ENCODE measurements at regions not wholly inside any gene's neighbourhood (a gene's known extent, or its start where the extent isn't known, plus 50 kb on each side); places are given as distances from the start of the nearest gene placed in this dataset.

DNA sequence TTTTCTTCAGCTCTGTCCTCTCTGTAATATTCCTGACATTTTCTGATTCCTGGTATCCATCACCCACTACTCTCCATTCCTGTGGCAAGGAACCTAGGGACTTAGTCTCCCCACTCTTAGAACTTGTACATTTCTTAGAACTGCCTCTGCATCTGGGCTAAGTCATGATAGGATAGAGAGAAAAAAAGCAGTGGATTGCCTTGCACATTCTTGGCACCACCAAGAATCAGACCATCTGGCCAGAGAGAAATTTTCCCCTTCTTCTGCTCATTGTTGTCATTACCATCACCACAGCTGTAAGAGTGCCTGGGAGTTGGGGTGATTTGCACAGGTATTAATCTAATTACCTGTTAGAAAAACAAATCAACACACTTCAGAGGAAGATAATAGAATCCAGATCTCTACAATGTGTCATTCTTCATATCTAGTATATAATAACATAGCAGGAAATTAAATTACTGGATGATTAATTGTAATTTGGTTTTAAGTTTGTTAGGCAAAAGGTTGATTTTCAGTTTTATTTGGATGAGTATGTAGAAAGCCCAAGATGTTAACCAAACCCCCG lies 264.8 kb upstream of the ZPLD1 start:
- no peaks in the 10 kb centered on the region for H3K27me3 ChIP-seq (replicated peaks; ENCODE audit: control insufficient read depth, insufficient read depth, low read length)
- no peaks in the 10 kb centered on the region for H3K4me1 ChIP-seq
- Mint-ChIP-seq H3K9me3 (ENCODE audit: unreplicated experiment) (no peaks in the 10 kb centered on the region), H3K27me3 (ENCODE audit: insufficient read depth, unreplicated experiment) (no peaks in the 10 kb centered on the region), H3K36me3 (ENCODE audit: insufficient read depth, unreplicated experiment) (no peaks in the 10 kb centered on the region), H3K27ac (ENCODE audit: unreplicated experiment) (no peak overlapping the region), H3K4me3 (ENCODE audit: unreplicated experiment) (no peak overlapping the region), H3K4me1 (ENCODE audit: low read depth, unreplicated experiment) (no peaks in the 10 kb centered on the region)
- CTCF ChIA-PET = no interaction called here
- TF ChIP-seq, protein P1, sequence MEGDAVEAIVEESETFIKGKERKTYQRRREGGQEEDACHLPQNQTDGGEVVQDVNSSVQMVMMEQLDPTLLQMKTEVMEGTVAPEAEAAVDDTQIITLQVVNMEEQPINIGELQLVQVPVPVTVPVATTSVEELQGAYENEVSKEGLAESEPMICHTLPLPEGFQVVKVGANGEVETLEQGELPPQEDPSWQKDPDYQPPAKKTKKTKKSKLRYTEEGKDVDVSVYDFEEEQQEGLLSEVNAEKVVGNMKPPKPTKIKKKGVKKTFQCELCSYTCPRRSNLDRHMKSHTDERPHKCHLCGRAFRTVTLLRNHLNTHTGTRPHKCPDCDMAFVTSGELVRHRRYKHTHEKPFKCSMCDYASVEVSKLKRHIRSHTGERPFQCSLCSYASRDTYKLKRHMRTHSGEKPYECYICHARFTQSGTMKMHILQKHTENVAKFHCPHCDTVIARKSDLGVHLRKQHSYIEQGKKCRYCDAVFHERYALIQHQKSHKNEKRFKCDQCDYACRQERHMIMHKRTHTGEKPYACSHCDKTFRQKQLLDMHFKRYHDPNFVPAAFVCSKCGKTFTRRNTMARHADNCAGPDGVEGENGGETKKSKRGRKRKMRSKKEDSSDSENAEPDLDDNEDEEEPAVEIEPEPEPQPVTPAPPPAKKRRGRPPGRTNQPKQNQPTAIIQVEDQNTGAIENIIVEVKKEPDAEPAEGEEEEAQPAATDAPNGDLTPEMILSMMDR (IDR thresholded peaks at IDR 0.05; ENCODE audit: insufficient read depth in 1 of 2, low read depth in 1 of 2, low read length in 1 of 2, severe bottlenecking in 1 of 2, unreplicated experiment in 1 of 2) = no peak
- DNase-seq = no peak
- intact Hi-C loops (cut with micrococcal nuclease; ENCODE audit: unreplicated experiment) = no loop called here
- POLR2A ChIA-PET = no interaction called here
- H3K9me3 ChIP-seq = no peaks in the 10 kb centered on the region
- no peaks in the 10 kb centered on the region for H3K36me3 ChIP-seq (ENCODE audit: control insufficient read depth, insufficient read depth, low read length)
- no TSS peak for BruUV-seq (replicated peaks)
- H3K4me3 ChIP-seq (ENCODE audit: low read depth, low read length) = no peak overlapping the region

DNA sequence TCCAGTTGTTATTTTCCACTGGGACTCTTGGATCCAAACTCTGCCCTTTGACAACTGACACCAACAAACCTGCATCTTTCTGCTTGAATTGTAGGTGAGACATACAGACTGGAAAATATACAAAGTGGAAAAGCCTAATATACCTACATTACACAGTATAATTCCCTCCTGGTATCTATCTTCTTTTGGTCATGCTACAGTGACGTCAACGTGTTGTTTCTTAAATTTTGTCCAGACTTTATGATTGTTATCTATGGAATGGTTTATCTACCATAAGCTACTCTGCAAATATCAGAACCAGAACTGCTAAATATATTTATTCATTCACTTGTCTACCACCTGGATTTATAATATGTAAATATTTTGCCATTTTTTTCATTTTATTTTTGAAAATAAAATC lies 264.3 kb upstream of the ZPLD1 start:
- no peak for DNase-seq
- Histone ChIP-seq H3K36me3 (ENCODE audit: control insufficient read depth, insufficient read depth, low read length) (no peaks in the 10 kb centered on the region), H3K27me3 (replicated peaks; ENCODE audit: control insufficient read depth, insufficient read depth, low read length) (no peaks in the 10 kb centered on the region), H3K4me1 (no peaks in the 10 kb centered on the region), H3K4me3 (ENCODE audit: low read depth, low read length) (no peak overlapping the region), H3K9me3 (no peaks in the 10 kb centered on the region)
- no peaks in the 10 kb centered on the region for H3K4me1 Mint-ChIP-seq (ENCODE audit: low read depth, unreplicated experiment)
- no peaks in the 10 kb centered on the region for H3K36me3 Mint-ChIP-seq (ENCODE audit: insufficient read depth, unreplicated experiment)
- H3K4me3 Mint-ChIP-seq (ENCODE audit: unreplicated experiment) = no peak overlapping the region
- H3K9me3 Mint-ChIP-seq (ENCODE audit: unreplicated experiment) = no peaks in the 10 kb centered on the region
- ChIA-PET CTCF (no interaction called here), POLR2A (no interaction called here)
- intact Hi-C loops (cut with micrococcal nuclease; ENCODE audit: unreplicated experiment) = no loop called here
- H3K27ac Mint-ChIP-seq (ENCODE audit: unreplicated experiment) = no peak overlapping the region
- no TSS peak for BruUV-seq (replicated peaks)
- no peaks in the 10 kb centered on the region for H3K27me3 Mint-ChIP-seq (ENCODE audit: insufficient read depth, unreplicated experiment)
- TF ChIP-seq, protein P1 (IDR thresholded peaks at IDR 0.05; ENCODE audit: insufficient read depth in 1 of 2, low read depth in 1 of 2, low read length in 1 of 2, severe bottlenecking in 1 of 2, unreplicated experiment in 1 of 2) = no peak

DNA sequence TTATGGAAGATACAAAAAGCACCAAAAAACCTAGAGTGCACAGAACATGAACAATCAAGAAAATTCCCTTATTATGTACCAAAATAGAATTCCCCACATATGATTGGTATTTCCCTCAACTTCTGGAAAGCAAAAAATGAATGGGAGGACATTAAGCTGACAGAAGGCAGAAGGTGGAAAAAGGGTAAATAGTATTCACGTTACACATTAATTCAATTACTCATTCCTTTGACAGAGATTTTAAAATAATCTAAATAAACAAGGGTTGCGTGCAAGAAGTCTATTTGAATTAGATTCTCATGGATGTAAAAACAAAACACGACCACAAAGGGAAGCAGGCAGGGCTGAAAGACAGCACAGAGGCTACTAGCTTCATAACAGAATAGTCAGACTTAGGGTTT lies 260.5 kb upstream of the ZPLD1 start:
- H3K9me3 Mint-ChIP-seq (ENCODE audit: unreplicated experiment) = no peaks in the 10 kb centered on the region
- Histone ChIP-seq H3K4me3 (ENCODE audit: low read depth, low read length) (no peak overlapping the region), H3K4me1 (0 out of 2 replicates have a peak, but pooled peaks cover under 1% of the 10 kb centered on the region), H3K36me3 (ENCODE audit: control insufficient read depth, insufficient read depth, low read length) (no peaks in the 10 kb centered on the region), H3K27me3 (replicated peaks; ENCODE audit: control insufficient read depth, insufficient read depth, low read length) (no peaks in the 10 kb centered on the region), H3K9me3 (no peaks in the 10 kb centered on the region)
- no peak overlapping the region for H3K4me3 Mint-ChIP-seq (ENCODE audit: unreplicated experiment)
- no peaks in the 10 kb centered on the region for H3K36me3 Mint-ChIP-seq (ENCODE audit: insufficient read depth, unreplicated experiment)
- BruUV-seq (replicated peaks) = no TSS peak
- intact Hi-C loops (cut with micrococcal nuclease; ENCODE audit: unreplicated experiment) = no loop called here
- TF ChIP-seq, protein P1 (IDR thresholded peaks at IDR 0.05; ENCODE audit: insufficient read depth in 1 of 2, low read depth in 1 of 2, low read length in 1 of 2, severe bottlenecking in 1 of 2, unreplicated experiment in 1 of 2) = no peak
- POLR2A ChIA-PET = no interaction called here
- no peaks in the 10 kb centered on the region for H3K27me3 Mint-ChIP-seq (ENCODE audit: insufficient read depth, unreplicated experiment)
- no peak overlapping the region for H3K27ac Mint-ChIP-seq (ENCODE audit: unreplicated experiment)
- H3K4me1 Mint-ChIP-seq (ENCODE audit: low read depth, unreplicated experiment) = no peaks in the 10 kb centered on the region
- CTCF ChIA-PET = no interaction called here
- DNase-seq = no peak

Measured in Caco-2 (cell line).